ENCODE measurements at regions not wholly inside any gene's neighbourhood (a gene's known extent, or its start where the extent isn't known, plus 50 kb on each side); places are given as distances from the start of the nearest gene placed in this dataset.

DNA sequence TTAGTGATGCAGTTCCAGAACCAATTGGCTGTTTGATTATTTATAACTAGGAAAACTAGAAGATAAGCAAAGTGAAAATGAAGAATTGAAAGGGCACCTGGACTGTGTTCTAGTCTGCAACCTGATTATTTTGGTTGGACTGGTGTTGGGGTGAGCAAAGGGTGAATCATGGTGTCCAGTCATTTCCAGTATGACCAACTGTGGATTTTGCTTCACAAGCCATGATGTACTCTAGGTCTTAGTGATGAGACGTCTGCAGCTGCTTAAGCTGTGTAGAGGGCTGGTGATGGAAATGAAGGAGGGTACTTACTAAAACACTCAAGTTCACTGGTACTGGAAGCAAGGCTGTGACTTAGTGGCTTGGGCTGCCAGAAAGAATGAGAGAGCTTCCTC lies 193.2 kb upstream of the FRMD6 start:
- no peak for ATAC-seq
- DNase-seq (ENCODE audit: low spot score): no peak
- H4K20me1 ChIP-seq (replicated peaks; ENCODE audit: insufficient read depth): no peaks in the 10 kb centered on the region
- Mint-ChIP-seq H3K4me3 (no peak overlapping the region), H3K27ac (no peak overlapping the region), H3K4me1 (no peaks in the 10 kb centered on the region), H3K36me3 (ENCODE audit: low read depth) (no peaks in the 10 kb centered on the region), H3K27me3 (ENCODE audit: insufficient read depth, low read depth, poor library complexity) (peaks cover 2% of the 10 kb centered on the region), H3K9me3 (no peaks in the 10 kb centered on the region)
- no peaks in the 10 kb centered on the region for H3F3A ChIP-seq (replicated peaks; ENCODE audit: low read depth)
- H3K27me3 ChIP-seq (ENCODE audit: insufficient read depth): no peaks in the 10 kb centered on the region
- H3K4me3 ChIP-seq: no peak overlapping the region
- H3K36me3 ChIP-seq (ENCODE audit: insufficient read depth): no peaks in the 10 kb centered on the region
- TF ChIP-seq ZNF462 (CRISPR knock-in tag; IDR thresholded peaks at IDR 0.05) (no peak), ZNF331 (CRISPR knock-in tag; IDR thresholded peaks at IDR 0.05; ENCODE audit: low read depth) (no peak), POLR2AphosphoS5 (IDR thresholded peaks at IDR 0.05; ENCODE audit: low read depth) (no peak), JUNB (IDR thresholded peaks at IDR 0.05; ENCODE audit: unreplicated experiment) (no peak), REST (IDR thresholded peaks at IDR 0.05; ENCODE audit: unreplicated experiment) (no peak), CREB1 (CRISPR knock-in tag; IDR thresholded peaks at IDR 0.05; ENCODE audit: low read depth) (no peak)
- no peaks in the 10 kb centered on the region for H3K79me2 ChIP-seq (replicated peaks; ENCODE audit: insufficient read depth)
- no peak overlapping the region for H2AFZ ChIP-seq
- no peaks in the 10 kb centered on the region for H3K4me1 ChIP-seq (ENCODE audit: insufficient read depth)
- no peak overlapping the region for H3K27ac ChIP-seq (ENCODE audit: low read depth)
- no peak overlapping the region for H3K4me2 ChIP-seq
- peaks cover 5% of the 10 kb centered on the region; the same call in 1 of the 2 replicates for H3K9me2 ChIP-seq (ENCODE audit: insufficient read depth)
